HEK293 (cell line): ENCODE measurements at regions not wholly inside any gene's neighbourhood (a gene's known extent, or its start where the extent isn't known, plus 50 kb on each side); places are given as distances from the start of the nearest gene placed in this dataset.

Experiments
- CTCF ChIA-PET: fragments of 350-600 bp; formaldehyde crosslinking; extraction: SDS; loops from one replicate; lab custom pipeline; 2021; ENCODE audit warnings: antibody characterized with exemption; lab: Yijun Ruan, JAX
- POLR2A ChIA-PET: fragments of 300-600 bp; formaldehyde crosslinking; extraction: SDS; loops from one replicate; lab custom pipeline; 2020; ENCODE audit warnings: antibody characterized with exemption, inconsistent platforms; lab: Yijun Ruan, JAX
- H3K27ac ChIP-seq: fragments of 200-500 bp; sonication (Bioruptor generic); 2 replicates; pipeline ENCODE4 v1.5.1; 2014; ENCODE audit warnings: low read depth, low read length, control low read depth, inconsistent platforms; ENCODE audit errors: extremely low read depth
- H3K36me3 ChIP-seq, 2 experiments: fragments of 200-500 bp in 1 of 2; sonication (Bioruptor generic) in 1 of 2; 1 replicate in 1 of 2; 2 replicates in 1 of 2; pipeline ENCODE4 v1.5.1; 2014 to 2017; ENCODE audit warnings: inconsistent platforms in 2 of 2, low read length in 2 of 2; ENCODE audit not compliant: control insufficient read depth in 2 of 2, insufficient read depth in 1 of 2
- H3K4me1 ChIP-seq: fragments of 200-500 bp; sonication (Bioruptor generic); 2 replicates; pipeline ENCODE4 v1.5.1; 2014; ENCODE audit warnings: mild to moderate bottlenecking, low read length, inconsistent platforms; ENCODE audit not compliant: control insufficient read depth, insufficient read depth
- H3K4me3 ChIP-seq: 2 replicates; pipeline ENCODE4 v1.5.1; 2011; ENCODE audit warnings: low read depth, mild to moderate bottlenecking, control low read depth, low read length, moderate library complexity
- H3K9me3 ChIP-seq: fragments of 200-500 bp; sonication (Bioruptor generic); 2 replicates; pipeline ENCODE4 v1.5.1; 2014; ENCODE audit warnings: low read depth, low read length, inconsistent platforms; ENCODE audit not compliant: control insufficient read depth, insufficient read depth
- BCL11B ChIP-seq: fragments of 450-650 bp; formaldehyde crosslinking; IDR thresholded peaks from 2 replicates; pipeline ENCODE4 v1.5.1; 2016; ENCODE audit warnings: low read depth, missing biosample characterization, missing genetic modification characterization
- GLI4 ChIP-seq: fragments of 450-650 bp; formaldehyde crosslinking; IDR thresholded peaks from 2 replicates; pipeline ENCODE4 v1.5.1; 2016; ENCODE audit warnings: missing biosample characterization, missing genetic modification characterization
- OSR2 ChIP-seq: fragments of 450-650 bp; formaldehyde crosslinking; IDR thresholded peaks from 2 replicates; pipeline ENCODE4 v1.5.1; 2016; ENCODE audit warnings: missing biosample characterization, missing genetic modification characterization
- WT1 ChIP-seq: fragments of 450-650 bp; formaldehyde crosslinking; IDR thresholded peaks from 2 replicates; pipeline ENCODE4 v1.5.1; 2016; ENCODE audit warnings: missing biosample characterization, missing genetic modification characterization
- ZBTB17 ChIP-seq: fragments of 450-650 bp; formaldehyde crosslinking; IDR thresholded peaks from 2 replicates; pipeline ENCODE4 v1.5.1; 2016; ENCODE audit warnings: missing biosample characterization, missing genetic modification characterization
- ZBTB49 ChIP-seq: fragments of 450-650 bp; formaldehyde crosslinking; IDR thresholded peaks from 2 replicates; pipeline ENCODE4 v1.5.1; 2016; ENCODE audit warnings: missing biosample characterization, missing genetic modification characterization, low read depth
- ZBTB7A ChIP-seq: fragments of 450-650 bp; formaldehyde crosslinking; IDR thresholded peaks from 2 replicates; pipeline ENCODE4 v1.5.1; 2016; ENCODE audit warnings: low read depth, missing biosample characterization, missing genetic modification characterization
- ZEB2 ChIP-seq: fragments of 450-650 bp; formaldehyde crosslinking; IDR thresholded peaks from 2 replicates; pipeline ENCODE4 v1.5.1; 2016; ENCODE audit warnings: missing biosample characterization, missing genetic modification characterization
- ZNF114 ChIP-seq: fragments of 450-650 bp; formaldehyde crosslinking; IDR thresholded peaks from 2 replicates; pipeline ENCODE4 v1.5.0; 2017; ENCODE audit warnings: missing biosample characterization, missing genetic modification characterization
- ZNF19 ChIP-seq: fragments of 450-650 bp; formaldehyde crosslinking; IDR thresholded peaks from 2 replicates; pipeline ENCODE4; 2016; ENCODE audit warnings: missing biosample characterization, missing genetic modification characterization, low read depth
- ZNF211 ChIP-seq: fragments of 450-650 bp; formaldehyde crosslinking; IDR thresholded peaks from 2 replicates; pipeline ENCODE4 v1.5.1; 2016; ENCODE audit warnings: low read depth, missing biosample characterization, missing genetic modification characterization
- ZNF26 ChIP-seq: fragments of 450-650 bp; formaldehyde crosslinking; IDR thresholded peaks from 2 replicates; pipeline ENCODE4 v1.5.1; 2016; ENCODE audit warnings: missing biosample characterization, missing genetic modification characterization
- ZNF274 ChIP-seq, 2 experiments: fragments of 200-500 bp in 1 of 2; fragments of 450-650 bp in 1 of 2; sonication (Bioruptor generic) in 1 of 2; formaldehyde crosslinking in 1 of 2; IDR thresholded peaks; 2 replicates each; pipeline versions ENCODE4 v1.5.1 to v1.6.1; 2014 to 2016; ENCODE audit warnings: borderline replicate concordance in 1 of 2, inconsistent platforms in 1 of 2, low read length in 1 of 2, missing biosample characterization in 1 of 2, missing genetic modification characterization in 1 of 2
- ZNF302 ChIP-seq: fragments of 450-650 bp; formaldehyde crosslinking; IDR thresholded peaks from 2 replicates; pipeline ENCODE4 v1.5.1; 2016; ENCODE audit warnings: missing biosample characterization, missing genetic modification characterization, low read depth
- ZNF350 ChIP-seq: fragments of 450-650 bp; formaldehyde crosslinking; IDR thresholded peaks from 2 replicates; pipeline ENCODE4 v1.5.0; 2017; ENCODE audit warnings: missing biosample characterization, mild to moderate bottlenecking, missing genetic modification characterization
- ZNF37A ChIP-seq: fragments of 450-650 bp; IDR thresholded peaks from 2 replicates; pipeline ENCODE4 v1.5.1; 2018; ENCODE audit warnings: missing biosample characterization, missing genetic modification characterization
- ZNF544 ChIP-seq: fragments of 450-650 bp; formaldehyde crosslinking; IDR thresholded peaks from 2 replicates; pipeline ENCODE4 v1.5.0; 2017; ENCODE audit warnings: missing biosample characterization, missing genetic modification characterization
- ZNF645 ChIP-seq: fragments of 450-650 bp; formaldehyde crosslinking; IDR thresholded peaks from 2 replicates; pipeline ENCODE4; 2016; ENCODE audit warnings: missing biosample characterization, missing genetic modification characterization
- ZNF660 ChIP-seq: fragments of 450-650 bp; IDR thresholded peaks from 2 replicates; pipeline ENCODE4 v1.5.1; 2018; ENCODE audit warnings: missing biosample characterization, mild to moderate bottlenecking, missing genetic modification characterization
- ZNF768 ChIP-seq: fragments of 450-650 bp; formaldehyde crosslinking; IDR thresholded peaks from 2 replicates; pipeline ENCODE4 v1.5.1; 2018; ENCODE audit warnings: missing biosample characterization, mild to moderate bottlenecking, missing genetic modification characterization
- ZSCAN30 ChIP-seq: fragments of 450-650 bp; IDR thresholded peaks from 2 replicates; pipeline ENCODE4 v1.5.1; 2018; ENCODE audit warnings: missing biosample characterization, mild to moderate bottlenecking, missing genetic modification characterization, moderate library complexity
- TF ChIP-seq, protein P1 (sequence below): fragments of 450-650 bp; formaldehyde crosslinking; IDR thresholded peaks from 2 replicates; pipeline ENCODE4 v1.5.1; 2016; ENCODE audit warnings: missing biosample characterization, missing genetic modification characterization, borderline replicate concordance
- TF ChIP-seq, protein P2 (sequence below): fragments of 450-650 bp; IDR thresholded peaks from 2 replicates; pipeline ENCODE4 v1.5.1; 2018; ENCODE audit warnings: missing biosample characterization, missing genetic modification characterization

- ChIA-PET POLR2A (no interaction called here), CTCF (no interaction called here)
- Histone ChIP-seq H3K4me1 (peaks cover 15% of the 10 kb centered on the region), H3K27ac (no peak overlapping the region), H3K36me3 (no peaks in the 10 kb centered on the region), H3K9me3 (no peaks in the 10 kb centered on the region), H3K4me3 (no peak overlapping the region)
- TF ChIP-seq WT1 (tag by site-specific recombination) (no peak), ZNF19 (no peak), ZNF544 (tag by site-specific recombination) (no peak), ZEB2 (tag by site-specific recombination) (no peak), ZNF302 (tag by site-specific recombination) (no peak), ZBTB7A (tag by site-specific recombination) (no peak)
- TF ChIP-seq, all 188 proteins: peak for 0
These were observed 398.9 kb upstream of the FANCL start for GRCh38 chr2:58640042-58640441.

GRCh38 chr2:58638256-58638805, 397.2 kb upstream of the FANCL start:
- Histone ChIP-seq H3K4me3 (no peak overlapping the region), H3K36me3 (no peaks in the 10 kb centered on the region), H3K27ac (no peak overlapping the region), H3K9me3 (no peaks in the 10 kb centered on the region), H3K4me1 (peaks cover 24% of the 10 kb centered on the region)
- POLR2A ChIA-PET: no interaction called here
- no peak for TF ChIP-seq ZNF768 (tag by site-specific recombination)
- TF ChIP-seq GLI4 (tag by site-specific recombination): no peak
- TF ChIP-seq WT1 (tag by site-specific recombination): no peak
- no peak for TF ChIP-seq ZNF645 (tag by site-specific recombination)
- no peak for TF ChIP-seq ZNF660 (tag by site-specific recombination)
- no peak for TF ChIP-seq ZNF274 (IDR thresholded peaks at IDR 0.05; ENCODE audit: low read length)
- no peak for TF ChIP-seq ZNF274 (tag by site-specific recombination; IDR thresholded peaks at IDR 0.05; ENCODE audit: borderline replicate concordance)
- TF ChIP-seq ZBTB17 (tag by site-specific recombination): peak; percentile 13; the same call in 1 of the 2 replicates
- CTCF ChIA-PET: interaction anchor here (0.7 kb wide), 1 partner anchor 59 kb away, joined by 3 read pairs; no protein-coding TSS in a partner anchor

- CTCF ChIA-PET: interaction anchor here (0.5 kb wide), 1 partner anchor 506 kb away, joined by 3 read pairs; no protein-coding TSS in a partner anchor
- Histone ChIP-seq H3K4me3 (no peak overlapping the region), H3K9me3 (no peaks in the 10 kb centered on the region), H3K27ac (no peak overlapping the region), H3K36me3 (no peaks in the 10 kb centered on the region), H3K4me1 (peaks cover 25% of the 10 kb centered on the region)
- TF ChIP-seq ZSCAN30 (no peak), ZNF350 (no peak), ZNF114 (tag by site-specific recombination) (no peak), BCL11B (no peak), OSR2 (tag by site-specific recombination) (no peak), ZNF37A (no peak), ZBTB49 (tag by site-specific recombination) (no peak), ZNF26 (tag by site-specific recombination) (no peak), ZNF211 (tag by site-specific recombination) (no peak)
- TF ChIP-seq, protein P1, sequence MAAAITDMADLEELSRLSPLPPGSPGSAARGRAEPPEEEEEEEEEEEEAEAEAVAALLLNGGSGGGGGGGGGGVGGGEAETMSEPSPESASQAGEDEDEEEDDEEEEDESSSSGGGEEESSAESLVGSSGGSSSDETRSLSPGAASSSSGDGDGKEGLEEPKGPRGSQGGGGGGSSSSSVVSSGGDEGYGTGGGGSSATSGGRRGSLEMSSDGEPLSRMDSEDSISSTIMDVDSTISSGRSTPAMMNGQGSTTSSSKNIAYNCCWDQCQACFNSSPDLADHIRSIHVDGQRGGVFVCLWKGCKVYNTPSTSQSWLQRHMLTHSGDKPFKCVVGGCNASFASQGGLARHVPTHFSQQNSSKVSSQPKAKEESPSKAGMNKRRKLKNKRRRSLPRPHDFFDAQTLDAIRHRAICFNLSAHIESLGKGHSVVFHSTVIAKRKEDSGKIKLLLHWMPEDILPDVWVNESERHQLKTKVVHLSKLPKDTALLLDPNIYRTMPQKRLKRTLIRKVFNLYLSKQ (tag by site-specific recombination): no peak
- TF ChIP-seq, protein P2, sequence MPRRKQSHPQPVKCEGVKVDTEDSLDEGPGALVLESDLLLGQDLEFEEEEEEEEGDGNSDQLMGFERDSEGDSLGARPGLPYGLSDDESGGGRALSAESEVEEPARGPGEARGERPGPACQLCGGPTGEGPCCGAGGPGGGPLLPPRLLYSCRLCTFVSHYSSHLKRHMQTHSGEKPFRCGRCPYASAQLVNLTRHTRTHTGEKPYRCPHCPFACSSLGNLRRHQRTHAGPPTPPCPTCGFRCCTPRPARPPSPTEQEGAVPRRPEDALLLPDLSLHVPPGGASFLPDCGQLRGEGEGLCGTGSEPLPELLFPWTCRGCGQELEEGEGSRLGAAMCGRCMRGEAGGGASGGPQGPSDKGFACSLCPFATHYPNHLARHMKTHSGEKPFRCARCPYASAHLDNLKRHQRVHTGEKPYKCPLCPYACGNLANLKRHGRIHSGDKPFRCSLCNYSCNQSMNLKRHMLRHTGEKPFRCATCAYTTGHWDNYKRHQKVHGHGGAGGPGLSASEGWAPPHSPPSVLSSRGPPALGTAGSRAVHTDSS (tag by site-specific recombination): no peak
- POLR2A ChIA-PET: no interaction called here
These were observed 395.7 kb upstream of the FANCL start for GRCh38 chr2:58636872-58637271.
